ENCODE measurements at regions not wholly inside any gene's neighbourhood (a gene's known extent, or its start where the extent isn't known, plus 50 kb on each side); places are given as distances from the start of the nearest gene placed in this dataset.
"Not testable (repeated sequence)": the region's sequence is repeated elsewhere in the genome, so short reads cannot be mapped to it uniquely, and the experiment has no call there.

GRCh38 chr2:2787301-2787907 lies 456.3 kb upstream of the MYT1L start:
- no peak for DNase-seq

DNA sequence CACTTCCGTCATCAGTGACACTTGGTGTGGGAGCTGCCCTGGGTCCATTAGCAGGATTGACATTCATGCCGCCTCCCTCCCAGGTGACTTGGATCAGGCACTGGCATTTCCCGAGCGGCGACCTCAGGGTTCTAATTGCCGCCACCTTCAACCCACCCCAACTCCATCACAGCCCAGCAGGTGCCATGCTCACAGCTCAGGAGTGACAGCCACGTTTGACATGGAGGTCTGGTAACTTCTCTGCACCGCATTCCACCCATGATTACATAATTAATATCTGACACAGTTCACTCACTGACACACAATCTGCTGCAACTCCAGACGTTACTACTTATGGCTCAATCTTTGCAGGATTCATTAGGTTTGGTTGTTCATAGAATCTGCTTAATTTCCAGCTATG lies 450.9 kb upstream of the MYT1L start:
- DNase-seq: no peak

GRCh38 chr2:2779727-2780126 lies 448.7 kb upstream of the MYT1L start:
- no peak for DNase-seq

DNA sequence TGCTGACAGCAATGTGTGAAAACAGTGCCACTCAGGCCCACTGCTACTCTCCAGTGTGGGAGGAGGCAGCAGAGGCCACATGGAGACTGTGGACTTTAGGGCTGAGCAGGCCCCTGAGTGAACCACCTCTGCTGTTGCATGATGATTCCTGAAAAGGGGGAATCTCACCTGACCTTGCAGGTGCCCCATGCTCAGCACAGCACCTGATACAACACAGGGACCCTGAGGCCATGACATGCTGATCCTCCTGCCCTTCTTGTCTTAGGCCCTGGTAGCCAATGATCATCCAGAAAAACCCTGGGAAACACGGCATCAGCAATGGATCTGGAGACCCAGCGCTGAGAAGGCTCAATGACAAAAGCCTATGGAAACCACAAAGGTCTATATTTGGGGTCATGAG lies 446.8 kb upstream of the MYT1L start:
- DNase-seq: no peak

DNA sequence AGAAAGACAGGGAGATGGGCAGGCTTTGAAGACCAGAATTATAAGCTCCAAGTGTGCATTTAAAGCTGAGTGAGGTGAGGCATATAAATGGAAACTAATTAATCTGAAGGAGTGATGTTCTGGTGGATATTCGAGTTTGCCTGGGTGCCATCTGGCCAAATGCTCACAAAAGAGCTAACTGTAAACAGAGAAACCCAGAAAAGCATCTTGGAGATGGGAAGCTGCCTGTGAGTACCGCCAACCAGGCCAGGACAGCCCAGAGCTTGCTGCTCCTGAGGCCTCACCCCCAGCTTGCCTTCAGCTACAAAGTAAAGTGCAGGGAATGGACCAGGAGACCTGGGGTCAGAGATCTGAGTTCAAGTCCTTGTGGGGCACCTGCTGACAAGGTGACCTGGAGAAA lies 446.1 kb upstream of the MYT1L start:
- DNase-seq: no peak

- DNase-seq: no peak
Observed at GRCh38 chr2:2775018-2775417, 443.9 kb upstream of the MYT1L start.

- DNase-seq: no peak
Observed at GRCh38 chr2:2773692-2774091, 442.6 kb upstream of the MYT1L start.

- DNase-seq: not testable (repeated sequence)
Observed at GRCh38 chr2:2773080-2773479, 442.0 kb upstream of the MYT1L start.

DNA sequence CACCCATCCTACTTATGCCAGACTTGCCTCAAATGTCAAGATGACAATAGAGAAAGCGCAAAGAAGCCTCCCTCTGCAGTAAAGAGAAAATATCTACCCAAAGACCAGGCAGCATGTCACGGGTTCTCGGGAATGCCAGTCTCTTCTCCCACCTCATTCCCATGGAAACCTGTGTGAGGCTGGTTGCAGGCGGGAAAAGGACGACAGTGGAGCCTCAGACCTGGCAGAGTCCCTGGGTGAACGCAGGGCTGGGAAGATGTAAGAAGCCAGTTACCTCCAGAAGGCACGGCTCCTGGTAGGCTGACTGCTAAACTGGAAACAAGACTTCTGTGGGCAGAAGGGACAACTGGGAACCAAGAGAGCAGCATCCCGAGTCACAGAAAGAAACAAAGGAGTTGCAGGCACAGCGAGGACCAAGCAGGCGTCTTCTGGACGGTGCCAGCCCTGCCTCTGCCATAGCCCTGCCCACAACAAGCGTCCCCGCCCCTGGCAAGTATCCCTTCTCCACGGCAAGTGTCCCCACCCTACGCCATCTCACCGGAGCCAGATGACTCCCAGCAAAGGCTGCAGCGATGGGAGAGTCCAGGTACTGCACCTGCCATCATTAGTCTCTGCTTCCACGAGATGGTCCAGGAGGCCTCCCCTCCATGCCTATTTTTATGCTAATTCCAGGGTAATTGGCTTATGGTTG lies 440.8 kb upstream of the MYT1L start:
- DNase-seq: no peak

- no peak for DNase-seq
Observed at GRCh38 chr2:2769481-2770431, 438.7 kb upstream of the MYT1L start.

- no peak for DNase-seq
Observed at GRCh38 chr2:2768476-2768875, 437.4 kb upstream of the MYT1L start.

DNA sequence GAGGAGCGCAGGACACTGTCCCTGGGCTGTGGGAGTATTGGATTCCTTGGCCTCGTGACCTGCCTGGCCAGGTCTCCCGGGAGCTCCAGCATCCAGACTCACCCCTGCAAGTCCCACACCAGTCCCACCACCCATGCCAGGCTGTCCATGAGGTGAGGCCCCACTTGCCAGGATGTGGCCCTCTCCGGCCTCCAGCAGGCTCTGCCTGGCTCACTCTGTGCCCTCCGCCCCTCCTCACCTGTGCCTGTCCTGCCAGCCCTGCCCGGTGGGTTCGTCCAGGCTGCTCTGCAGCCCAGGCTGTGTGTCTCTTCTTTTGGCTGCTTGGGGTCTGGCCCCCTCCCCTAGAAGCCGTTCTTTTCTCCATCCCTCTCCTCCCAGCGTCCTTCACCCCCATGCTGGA lies 436.8 kb upstream of the MYT1L start:
- no peak for DNase-seq

GRCh38 chr2:2765839-2766495 lies 434.9 kb upstream of the MYT1L start:
- DNase-seq: no peak

DNA sequence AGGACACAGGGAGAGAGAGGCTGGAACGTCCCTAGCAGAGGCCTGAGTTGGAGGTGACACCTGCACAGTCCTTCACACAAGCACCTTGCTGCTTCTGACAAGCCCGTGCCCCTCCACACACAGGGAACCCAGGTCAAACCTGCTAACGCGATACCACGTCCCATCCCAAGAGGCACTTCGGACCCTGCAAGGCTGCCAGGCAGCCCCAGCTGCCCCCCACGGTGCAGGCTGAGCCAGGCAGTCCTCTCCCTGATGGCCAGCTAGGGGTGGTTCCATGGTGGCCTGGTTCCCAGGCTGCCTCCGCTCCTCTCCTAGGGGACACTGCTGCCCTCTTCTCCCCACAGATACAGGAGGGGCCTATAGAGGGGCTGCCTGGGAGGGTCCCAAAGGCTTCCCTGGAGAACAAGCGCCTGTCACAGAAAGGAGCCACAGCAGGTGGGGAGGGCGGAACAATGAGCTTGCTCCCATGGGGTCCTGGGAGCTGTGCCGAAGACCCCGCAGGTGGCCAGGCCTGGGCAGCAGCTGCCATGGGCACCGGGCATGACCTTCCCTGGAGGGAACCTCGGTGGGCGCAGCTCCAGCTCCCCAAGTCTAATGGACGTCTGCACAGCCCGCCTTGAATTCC lies 434.2 kb upstream of the MYT1L start:
- no peak for DNase-seq

DNA sequence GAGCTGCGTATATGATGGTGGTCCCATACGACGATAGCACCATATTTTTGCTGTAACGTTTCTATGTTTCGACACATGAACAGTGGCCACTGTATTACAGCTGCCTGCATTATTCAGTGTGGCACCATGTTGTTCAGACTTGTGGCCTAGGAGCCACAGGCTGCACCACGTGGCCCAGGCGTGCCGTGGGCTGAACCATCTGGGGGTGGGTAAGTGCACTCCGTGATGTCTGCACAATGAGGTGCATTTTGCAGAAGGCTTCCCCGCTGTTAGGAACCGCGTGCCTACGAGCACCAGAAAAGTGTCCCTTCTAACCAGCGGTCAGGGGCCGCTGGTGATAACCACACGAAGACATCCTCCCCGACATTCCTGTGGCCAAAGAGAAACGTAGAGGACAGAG lies 433.7 kb upstream of the MYT1L start:
- DNase-seq: no peak

- no peak for DNase-seq
Observed at GRCh38 chr2:2764001-2764355, 432.9 kb upstream of the MYT1L start.

DNA sequence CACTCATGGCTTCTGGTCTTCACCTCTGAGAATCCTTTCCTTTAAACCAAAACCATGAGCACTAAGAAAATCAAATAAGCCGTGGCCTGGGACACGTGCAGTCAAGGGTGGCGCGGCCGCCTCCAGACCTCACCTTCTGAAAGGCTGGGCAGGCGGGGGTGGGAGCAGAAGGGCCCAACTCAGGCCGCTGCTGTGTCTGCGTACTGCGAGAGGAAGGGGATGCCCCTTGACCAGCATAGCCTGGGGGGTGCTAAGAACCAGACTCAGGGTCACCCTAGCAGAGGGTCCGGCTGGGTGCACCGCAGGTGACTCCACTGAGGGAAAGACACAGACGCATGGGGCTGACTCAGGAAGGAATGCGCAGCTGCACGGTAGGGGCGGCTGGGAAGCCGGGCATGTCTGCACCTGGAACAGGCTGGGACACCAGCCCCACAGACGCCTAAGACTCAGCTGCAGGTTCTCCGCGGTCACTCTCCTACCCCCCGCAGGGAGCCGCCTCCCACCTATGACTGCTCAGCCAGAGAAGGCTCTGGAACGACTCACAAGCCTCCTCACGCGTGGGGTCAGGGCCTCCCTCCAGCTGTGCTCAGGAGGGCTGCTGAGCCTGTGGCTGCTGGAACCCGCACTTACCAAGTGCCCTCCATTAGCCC lies 432.4 kb upstream of the MYT1L start:
- no peak for DNase-seq

DNA sequence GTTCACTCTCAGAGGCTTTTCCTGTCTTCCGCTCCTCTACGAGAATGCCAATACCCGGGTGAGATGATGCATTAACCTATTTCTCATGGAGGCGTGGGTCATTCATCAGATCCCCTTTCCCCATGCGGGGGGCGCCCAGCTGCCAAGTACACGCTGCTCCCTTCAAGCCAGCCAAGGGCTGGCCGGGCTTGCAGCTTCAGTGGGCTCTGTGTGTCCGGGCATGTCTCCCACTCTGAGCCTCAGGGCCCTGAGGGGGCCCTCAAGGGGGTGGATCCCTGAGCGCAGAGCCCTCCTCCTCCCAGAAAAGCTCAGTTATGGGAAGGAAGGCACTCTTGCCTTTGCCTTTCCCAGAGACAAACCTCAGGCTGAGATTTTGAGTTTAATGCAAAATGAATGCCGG lies 431.8 kb upstream of the MYT1L start:
- no peak for DNase-seq

GRCh38 chr2:2762166-2762908 lies 431.3 kb upstream of the MYT1L start:
- DNase-seq: no peak

GRCh38 chr2:2758793-2759367 lies 427.8 kb upstream of the MYT1L start:
- DNase-seq: no peak

- no peak for DNase-seq
Observed at GRCh38 chr2:2757764-2758163, 426.7 kb upstream of the MYT1L start.
